ENCODE measurements at regions not wholly inside any gene's neighbourhood (a gene's known extent, or its start where the extent isn't known, plus 50 kb on each side); places are given as distances from the start of the nearest gene placed in this dataset.

DNA sequence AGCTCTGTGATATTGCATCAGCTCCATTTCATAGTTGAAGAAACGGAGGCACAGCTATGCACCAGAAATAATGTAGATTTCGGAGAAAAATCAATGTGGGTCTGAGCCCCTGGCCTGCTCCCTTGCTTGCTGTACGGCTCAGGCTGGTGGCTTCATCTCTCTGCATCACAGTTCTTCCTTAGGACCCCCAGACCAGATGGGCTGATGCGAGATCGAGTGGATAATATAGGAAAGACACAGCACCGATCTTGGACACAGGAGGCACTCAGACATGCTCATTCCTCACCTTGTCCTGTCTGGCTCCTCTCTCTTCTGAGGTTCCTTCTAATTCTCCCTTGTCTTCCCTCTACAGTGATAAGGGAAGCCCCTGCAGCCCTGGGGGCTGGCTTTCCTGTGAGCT is 365.9 kb upstream of the ZMIZ1 start:
- H3K9me3 ChIP-seq (ENCODE audit: low read depth, low read length), result no peaks in the 10 kb centered on the region
- no peaks in the 10 kb centered on the region for H3K36me3 ChIP-seq (ENCODE audit: insufficient read depth, low read length)
- no peak overlapping the region for H3K9ac ChIP-seq (ENCODE audit: insufficient read length)
- DNase-seq (ENCODE audit: low read depth, low spot score), result no peak
- no peak overlapping the region for H3K4me3 ChIP-seq
- H3K27ac ChIP-seq, result no peak overlapping the region
- TF ChIP-seq FOXP2 (optimal IDR thresholded peaks at IDR 0.05; ENCODE audit: control extremely low read depth, extremely low read length, insufficient read depth) (no peak), EZH2 (IDR thresholded peaks at IDR 0.05) (no peak), POLR2AphosphoS5 (IDR thresholded peaks at IDR 0.05; ENCODE audit: borderline replicate concordance, low read depth, low read length) (no peak)

DNA sequence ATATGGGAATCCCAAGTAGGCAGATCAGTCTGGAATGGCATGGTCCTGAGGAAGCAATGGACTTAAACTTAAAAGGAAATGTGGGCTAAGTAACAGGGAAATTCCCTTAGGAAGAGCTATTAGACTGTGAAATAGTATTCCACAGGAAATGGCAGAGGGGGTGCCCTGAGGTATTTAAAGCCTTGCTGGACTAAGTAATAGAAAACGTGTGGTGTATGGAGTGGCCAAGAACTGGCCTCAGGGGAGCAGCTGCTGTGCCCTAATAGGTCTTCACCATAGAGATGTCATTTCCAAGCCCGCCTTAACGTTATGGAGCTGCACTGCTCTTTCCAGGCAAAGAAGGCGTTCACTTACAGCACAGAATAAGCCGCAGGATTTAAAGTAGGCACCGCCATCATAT is 365.2 kb upstream of the ZMIZ1 start:
- no peak for DNase-seq (ENCODE audit: low read depth, low spot score)
- no peak overlapping the region for H3K4me3 ChIP-seq
- no peaks in the 10 kb centered on the region for H3K36me3 ChIP-seq (ENCODE audit: insufficient read depth, low read length)
- H3K27ac ChIP-seq, result no peak overlapping the region
- no peak overlapping the region for H3K9ac ChIP-seq (ENCODE audit: insufficient read length)
- no peaks in the 10 kb centered on the region for H3K9me3 ChIP-seq (ENCODE audit: low read depth, low read length)
- TF ChIP-seq EZH2 (IDR thresholded peaks at IDR 0.05) (no peak), POLR2AphosphoS5 (IDR thresholded peaks at IDR 0.05; ENCODE audit: borderline replicate concordance, low read depth, low read length) (no peak), FOXP2 (optimal IDR thresholded peaks at IDR 0.05; ENCODE audit: control extremely low read depth, extremely low read length, insufficient read depth) (no peak)

- H3K9me3 ChIP-seq (ENCODE audit: low read depth, low read length), result no peaks in the 10 kb centered on the region
- DNase-seq (ENCODE audit: low read depth, low spot score), result no peak
- H3K4me3 ChIP-seq, result no peak overlapping the region
- H3K27ac ChIP-seq, result no peak overlapping the region
- no peak for TF ChIP-seq FOXP2 (optimal IDR thresholded peaks at IDR 0.05; ENCODE audit: control extremely low read depth, extremely low read length, insufficient read depth)
- H3K36me3 ChIP-seq (ENCODE audit: insufficient read depth, low read length), result no peaks in the 10 kb centered on the region
- H3K9ac ChIP-seq (ENCODE audit: insufficient read length), result no peak overlapping the region
Measured at GRCh38 chr10:78706256-78706655, 362.5 kb upstream of the ZMIZ1 start.

GRCh38 chr10:78706726-78707540 is 361.8 kb upstream of the ZMIZ1 start:
- Histone ChIP-seq H3K4me3 (no peak overlapping the region), H3K36me3 (ENCODE audit: insufficient read depth, low read length) (no peaks in the 10 kb centered on the region), H3K9ac (ENCODE audit: insufficient read length) (no peak overlapping the region), H3K27ac (no peak overlapping the region), H3K9me3 (ENCODE audit: low read depth, low read length) (no peaks in the 10 kb centered on the region)
- TF ChIP-seq EZH2 (IDR thresholded peaks at IDR 0.05) (no peak), POLR2AphosphoS5 (IDR thresholded peaks at IDR 0.05; ENCODE audit: borderline replicate concordance, low read depth, low read length) (no peak), FOXP2 (optimal IDR thresholded peaks at IDR 0.05; ENCODE audit: control extremely low read depth, extremely low read length, insufficient read depth) (no peak)
- no peak for DNase-seq (ENCODE audit: low read depth, low spot score)

DNA sequence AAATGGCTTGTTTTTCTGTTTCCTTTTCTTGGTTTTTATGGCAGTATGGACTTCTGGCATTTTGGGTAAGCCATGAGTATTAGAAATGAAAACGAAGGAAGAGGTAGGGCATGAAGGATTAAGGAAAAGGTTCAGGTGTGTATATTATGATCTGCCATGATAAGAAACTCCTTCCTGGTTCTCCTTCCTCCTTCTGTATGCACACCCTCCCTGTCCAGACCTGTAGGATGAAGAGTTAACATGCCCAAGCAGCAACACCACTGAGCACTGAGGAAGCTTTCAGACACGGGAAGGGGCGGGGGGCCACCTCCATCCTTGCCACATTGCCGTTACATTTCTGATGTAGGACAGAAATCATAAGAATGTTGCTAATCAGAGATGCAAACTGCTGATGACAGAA is 361.0 kb upstream of the ZMIZ1 start:
- no peak overlapping the region for H3K4me3 ChIP-seq
- no peak overlapping the region for H3K27ac ChIP-seq
- no peak for TF ChIP-seq EZH2 (IDR thresholded peaks at IDR 0.05)
- no peak for TF ChIP-seq POLR2AphosphoS5 (IDR thresholded peaks at IDR 0.05; ENCODE audit: borderline replicate concordance, low read depth, low read length)
- TF ChIP-seq FOXP2 (optimal IDR thresholded peaks at IDR 0.05; ENCODE audit: control extremely low read depth, extremely low read length, insufficient read depth), result no peak
- H3K36me3 ChIP-seq (ENCODE audit: insufficient read depth, low read length), result no peaks in the 10 kb centered on the region
- DNase-seq (ENCODE audit: low read depth, low spot score), result no peak
- no peaks in the 10 kb centered on the region for H3K9me3 ChIP-seq (ENCODE audit: low read depth, low read length)
- no peak overlapping the region for H3K9ac ChIP-seq (ENCODE audit: insufficient read length)

DNA sequence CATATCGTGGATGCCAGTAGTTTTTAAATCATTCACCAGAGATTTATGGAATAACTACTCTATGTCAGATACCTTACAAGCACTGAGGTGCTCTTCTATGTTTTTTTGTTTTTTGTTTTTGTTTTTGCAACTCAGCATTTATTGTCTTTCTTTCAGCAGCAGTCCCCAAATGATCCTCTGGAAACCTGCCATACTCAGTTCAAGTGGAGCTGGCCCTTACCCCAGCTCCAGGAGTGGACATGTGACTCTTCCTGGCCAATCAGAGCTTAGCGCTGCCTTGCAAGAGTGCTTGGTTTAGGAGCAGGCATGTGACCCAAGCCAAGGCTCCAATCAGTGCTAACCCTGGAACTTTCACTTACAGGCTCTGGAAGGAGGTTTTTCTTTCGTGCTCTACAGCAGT is 356.6 kb upstream of the ZMIZ1 start:
- H3K27ac ChIP-seq, result no peak overlapping the region
- no peak overlapping the region for H3K4me3 ChIP-seq
- no peak overlapping the region for H3K9ac ChIP-seq (ENCODE audit: insufficient read length)
- TF ChIP-seq POLR2AphosphoS5 (IDR thresholded peaks at IDR 0.05; ENCODE audit: borderline replicate concordance, low read depth, low read length), result no peak
- no peaks in the 10 kb centered on the region for H3K36me3 ChIP-seq (ENCODE audit: insufficient read depth, low read length)
- no peak for DNase-seq (ENCODE audit: low read depth, low spot score)
- no peaks in the 10 kb centered on the region for H3K9me3 ChIP-seq (ENCODE audit: low read depth, low read length)

DNA sequence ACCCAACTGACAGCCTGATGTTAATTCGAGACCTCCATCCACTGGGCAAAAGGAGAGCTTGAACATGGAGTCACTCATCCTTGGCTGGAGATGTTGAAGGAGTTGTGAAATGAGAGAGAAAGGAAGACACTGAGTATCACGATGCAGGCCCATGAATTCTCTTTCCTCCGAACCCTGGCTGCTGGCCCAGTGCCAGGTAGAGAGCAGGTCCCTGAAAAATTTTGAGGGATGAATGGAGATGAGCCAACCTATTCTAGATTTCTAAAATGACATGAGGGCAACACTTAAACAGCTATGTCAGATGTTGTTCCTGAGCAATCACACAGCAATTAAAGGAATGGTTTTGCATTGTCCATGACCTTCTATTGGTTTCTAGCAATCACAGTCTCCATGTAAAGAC is 355.1 kb upstream of the ZMIZ1 start:
- H3K9ac ChIP-seq (ENCODE audit: insufficient read length), result no peak overlapping the region
- H3K9me3 ChIP-seq (ENCODE audit: low read depth, low read length), result no peaks in the 10 kb centered on the region
- no peak overlapping the region for H3K27ac ChIP-seq
- H3K4me3 ChIP-seq, result no peak overlapping the region
- H3K36me3 ChIP-seq (ENCODE audit: insufficient read depth, low read length), result no peaks in the 10 kb centered on the region
- DNase-seq (ENCODE audit: low read depth, low spot score), result no peak
- no peak for TF ChIP-seq FOXP2 (optimal IDR thresholded peaks at IDR 0.05; ENCODE audit: control extremely low read depth, extremely low read length, insufficient read depth)
- no peak for TF ChIP-seq POLR2AphosphoS5 (IDR thresholded peaks at IDR 0.05; ENCODE audit: borderline replicate concordance, low read depth, low read length)
- no peak for TF ChIP-seq EZH2 (IDR thresholded peaks at IDR 0.05)

DNA sequence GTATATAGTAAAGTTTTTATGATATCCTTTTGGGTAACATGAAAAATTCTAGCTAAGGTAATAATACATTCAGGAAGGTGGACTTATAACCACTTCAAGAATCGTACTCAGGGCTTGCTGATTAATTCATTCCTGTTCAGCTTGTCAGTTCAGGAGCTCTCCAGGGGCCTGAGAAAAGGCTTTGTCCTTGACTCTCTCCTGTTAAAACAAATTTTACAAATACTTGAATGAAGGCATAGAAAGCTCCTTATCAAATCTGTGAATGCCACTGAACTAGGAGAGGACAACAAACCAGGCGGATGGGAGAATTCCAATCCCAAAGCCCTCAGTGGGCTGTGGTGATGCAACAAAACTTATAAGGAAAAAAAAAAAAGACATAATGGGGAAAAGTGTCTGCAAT is 354.5 kb upstream of the ZMIZ1 start:
- H3K9me3 ChIP-seq (ENCODE audit: low read depth, low read length), result no peaks in the 10 kb centered on the region
- no peak for DNase-seq (ENCODE audit: low read depth, low spot score)
- H3K4me3 ChIP-seq, result no peak overlapping the region
- H3K9ac ChIP-seq (ENCODE audit: insufficient read length), result no peak overlapping the region
- H3K27ac ChIP-seq, result no peak overlapping the region
- H3K36me3 ChIP-seq (ENCODE audit: insufficient read depth, low read length), result no peaks in the 10 kb centered on the region
- TF ChIP-seq POLR2AphosphoS5 (IDR thresholded peaks at IDR 0.05; ENCODE audit: borderline replicate concordance, low read depth, low read length) (no peak), FOXP2 (optimal IDR thresholded peaks at IDR 0.05; ENCODE audit: control extremely low read depth, extremely low read length, insufficient read depth) (no peak), EZH2 (IDR thresholded peaks at IDR 0.05) (no peak)

GRCh38 chr10:78715435-78715834 is 353.3 kb upstream of the ZMIZ1 start:
- no peaks in the 10 kb centered on the region for H3K9me3 ChIP-seq (ENCODE audit: low read depth, low read length)
- TF ChIP-seq EZH2 (IDR thresholded peaks at IDR 0.05) (no peak), FOXP2 (optimal IDR thresholded peaks at IDR 0.05; ENCODE audit: control extremely low read depth, extremely low read length, insufficient read depth) (no peak), POLR2AphosphoS5 (IDR thresholded peaks at IDR 0.05; ENCODE audit: borderline replicate concordance, low read depth, low read length) (no peak)
- H3K4me3 ChIP-seq, result no peak overlapping the region
- H3K27ac ChIP-seq, result no peak overlapping the region
- no peak for DNase-seq (ENCODE audit: low read depth, low spot score)
- H3K9ac ChIP-seq (ENCODE audit: insufficient read length), result no peak overlapping the region
- no peaks in the 10 kb centered on the region for H3K36me3 ChIP-seq (ENCODE audit: insufficient read depth, low read length)

Data from SK-N-MC (cell line).